ENCODE measurements at regions not wholly inside any gene's neighbourhood (a gene's known extent, or its start where the extent isn't known, plus 50 kb on each side); places are given as distances from the start of the nearest gene placed in this dataset.

- TF ChIP-seq FOXK2 (IDR thresholded peaks at IDR 0.05) (no peak), HDGF (IDR thresholded peaks at IDR 0.05; ENCODE audit: borderline replicate concordance) (no peak), BHLHE40 (IDR thresholded peaks at IDR 0.05; ENCODE audit: borderline replicate concordance) (no peak), ZNF384 (IDR thresholded peaks at IDR 0.05) (no peak), PKNOX1 (IDR thresholded peaks at IDR 0.05) (no peak), ARNT (IDR thresholded peaks at IDR 0.05) (no peak), SP1 (IDR thresholded peaks at IDR 0.05) (no peak), ELF4 (IDR thresholded peaks at IDR 0.05) (no peak), FOXM1 (IDR thresholded peaks at IDR 0.05; ENCODE audit: borderline replicate concordance) (no peak)
These were observed 130.0 kb upstream of the FBXO11 start for GRCh38 chr2:48036312-48036711.

GRCh38 chr2:48039209-48039990 is 133.1 kb upstream of the FBXO11 start:
- ChIA-PET POLR2A (no interaction called here), CTCF (no interaction called here)
- no peak for DNase-seq (ENCODE audit: extremely low spot score)
- no peak for TF ChIP-seq PKNOX1 (IDR thresholded peaks at IDR 0.05)
- no peak for TF ChIP-seq HDGF (IDR thresholded peaks at IDR 0.05; ENCODE audit: borderline replicate concordance)
- no peak for TF ChIP-seq BHLHE40 (IDR thresholded peaks at IDR 0.05; ENCODE audit: borderline replicate concordance)
- no peak for TF ChIP-seq NFRKB (IDR thresholded peaks at IDR 0.05)
- TF ChIP-seq FOXK2 (IDR thresholded peaks at IDR 0.05) = no peak
- TF ChIP-seq SP1 (IDR thresholded peaks at IDR 0.05) = no peak
- no peak for TF ChIP-seq FOXM1 (IDR thresholded peaks at IDR 0.05; ENCODE audit: borderline replicate concordance)
- no peak for TF ChIP-seq FOXA1 (IDR thresholded peaks at IDR 0.05)
- TF ChIP-seq L3MBTL2 (conservative IDR thresholded peaks at IDR 0.05) = no peak
- no peak for TF ChIP-seq ARNT (IDR thresholded peaks at IDR 0.05)
- no peak; the same call in 1 of the 2 replicates for TF ChIP-seq TARDBP (IDR thresholded peaks at IDR 0.05)
- TF ChIP-seq CTBP1 (IDR thresholded peaks at IDR 0.05; ENCODE audit: borderline replicate concordance) = no peak
- TF ChIP-seq SUZ12 (IDR thresholded peaks at IDR 0.05) = no peak

More at GRCh38 chr2:48036312-48036711, 130.0 kb upstream of the FBXO11 start:
- ChIA-PET POLR2A (no interaction called here), CTCF (no interaction called here)
- DNase-seq (ENCODE audit: extremely low spot score) = no peak

- POLR2A ChIA-PET = no interaction called here
- TF ChIP-seq FOXM1 (IDR thresholded peaks at IDR 0.05; ENCODE audit: borderline replicate concordance) (no peak), HDGF (IDR thresholded peaks at IDR 0.05; ENCODE audit: borderline replicate concordance) (no peak), NFRKB (IDR thresholded peaks at IDR 0.05) (no peak), SP1 (IDR thresholded peaks at IDR 0.05) (no peak), ARNT (IDR thresholded peaks at IDR 0.05) (no peak), SUZ12 (IDR thresholded peaks at IDR 0.05) (no peak), PKNOX1 (IDR thresholded peaks at IDR 0.05) (no peak), TARDBP (IDR thresholded peaks at IDR 0.05) (no peak), ELF4 (IDR thresholded peaks at IDR 0.05) (no peak), LEF1 (IDR thresholded peaks at IDR 0.05; ENCODE audit: borderline replicate concordance) (no peak), ZNF384 (IDR thresholded peaks at IDR 0.05) (no peak), FOXK2 (IDR thresholded peaks at IDR 0.05) (no peak), FOXA1 (IDR thresholded peaks at IDR 0.05) (no peak), CTBP1 (IDR thresholded peaks at IDR 0.05; ENCODE audit: borderline replicate concordance) (no peak), L3MBTL2 (conservative IDR thresholded peaks at IDR 0.05) (no peak), BHLHE40 (IDR thresholded peaks at IDR 0.05; ENCODE audit: borderline replicate concordance) (no peak)
- DNase-seq (ENCODE audit: extremely low spot score) = no peak
- CTCF ChIA-PET = no interaction called here
These were observed 136.9 kb upstream of the FBXO11 start for GRCh38 chr2:48043131-48043700.

GRCh38 chr2:48043746-48044145 is 137.4 kb upstream of the FBXO11 start:
- POLR2A ChIA-PET = no interaction called here
- no peak for DNase-seq (ENCODE audit: extremely low spot score)
- TF ChIP-seq ZNF384 (IDR thresholded peaks at IDR 0.05) (no peak), FOXK2 (IDR thresholded peaks at IDR 0.05) (no peak), SP1 (IDR thresholded peaks at IDR 0.05) (no peak), SUZ12 (IDR thresholded peaks at IDR 0.05) (no peak), L3MBTL2 (conservative IDR thresholded peaks at IDR 0.05) (no peak), BHLHE40 (IDR thresholded peaks at IDR 0.05; ENCODE audit: borderline replicate concordance) (no peak), TARDBP (IDR thresholded peaks at IDR 0.05) (no peak), NFRKB (IDR thresholded peaks at IDR 0.05) (no peak), CTBP1 (IDR thresholded peaks at IDR 0.05; ENCODE audit: borderline replicate concordance) (no peak), FOXM1 (IDR thresholded peaks at IDR 0.05; ENCODE audit: borderline replicate concordance) (no peak), HDGF (IDR thresholded peaks at IDR 0.05; ENCODE audit: borderline replicate concordance) (no peak), ELF4 (IDR thresholded peaks at IDR 0.05) (no peak), LEF1 (IDR thresholded peaks at IDR 0.05; ENCODE audit: borderline replicate concordance) (no peak), FOXA1 (IDR thresholded peaks at IDR 0.05) (no peak), ARNT (IDR thresholded peaks at IDR 0.05) (no peak), PKNOX1 (IDR thresholded peaks at IDR 0.05) (no peak)
- CTCF ChIA-PET = no interaction called here

GRCh38 chr2:48045613-48046012 is 139.3 kb upstream of the FBXO11 start:
- CTCF ChIA-PET = no interaction called here
- POLR2A ChIA-PET = no interaction called here
- TF ChIP-seq TARDBP (IDR thresholded peaks at IDR 0.05) (no peak), PKNOX1 (IDR thresholded peaks at IDR 0.05) (no peak), SUZ12 (IDR thresholded peaks at IDR 0.05) (no peak), FOXA1 (IDR thresholded peaks at IDR 0.05) (no peak), FOXK2 (IDR thresholded peaks at IDR 0.05) (no peak), HDGF (IDR thresholded peaks at IDR 0.05; ENCODE audit: borderline replicate concordance) (no peak), LEF1 (IDR thresholded peaks at IDR 0.05; ENCODE audit: borderline replicate concordance) (no peak), SP1 (IDR thresholded peaks at IDR 0.05) (no peak), ARNT (IDR thresholded peaks at IDR 0.05) (no peak)
- DNase-seq (ENCODE audit: extremely low spot score) = no peak

Measured in HEK293T (cell line).